ENCODE measurements at regions not wholly inside any gene's neighbourhood (a gene's known extent, or its start where the extent isn't known, plus 50 kb on each side); places are given as distances from the start of the nearest gene placed in this dataset.
"Not testable (repeated sequence)": the region's sequence is repeated elsewhere in the genome, so short reads cannot be mapped to it uniquely, and the experiment has no call there.

DNA sequence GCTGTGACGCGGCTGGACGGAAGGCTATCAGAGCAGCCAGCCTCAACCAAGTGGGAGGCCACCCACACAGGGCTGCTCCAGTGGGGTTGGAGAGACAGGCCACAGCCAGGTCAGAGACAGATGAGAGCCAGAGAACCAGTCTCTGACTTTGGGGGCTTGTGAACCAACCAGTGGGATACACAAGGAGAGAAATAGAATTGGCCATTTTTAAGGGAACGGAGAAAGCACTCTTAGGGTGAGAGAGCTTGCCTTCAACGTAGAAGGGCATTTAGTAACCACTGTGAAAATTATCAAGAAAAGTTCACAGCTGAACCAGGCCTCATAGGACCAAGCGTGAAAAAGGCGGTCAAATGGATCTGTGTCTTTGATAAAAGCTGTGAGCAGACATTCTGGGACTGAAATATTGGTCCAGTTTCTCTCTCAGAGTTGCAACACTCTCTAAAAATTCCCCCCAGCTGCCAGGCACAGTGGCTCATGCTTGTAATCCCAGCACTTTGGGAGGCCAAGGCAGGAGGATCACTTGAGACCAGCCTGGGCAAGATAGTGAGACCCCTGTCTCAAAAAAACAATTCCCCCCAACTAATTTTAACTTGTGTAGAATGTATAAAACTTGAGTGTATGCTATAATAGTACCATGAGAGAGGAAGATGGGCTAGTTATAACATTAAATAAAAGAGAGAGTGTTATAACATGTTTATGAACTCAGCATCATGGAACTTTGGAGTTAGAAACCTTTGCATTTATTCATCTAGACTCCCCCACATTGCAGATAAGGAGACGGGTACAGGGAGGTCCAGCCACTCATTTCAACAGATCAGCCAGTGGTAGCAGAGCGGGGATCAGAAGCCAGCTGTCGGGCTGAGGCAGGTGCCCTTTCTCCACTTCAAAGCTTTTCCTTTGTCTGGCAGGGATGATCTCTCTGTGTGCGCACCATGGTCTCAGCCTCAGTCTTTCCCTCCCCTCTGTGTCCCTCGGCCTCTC lies 132.2 kb downstream of the NPIPB11 start:
- not testable (repeated sequence) for H3K9me3 Mint-ChIP-seq; H3K36me3 Mint-ChIP-seq; DNase-seq (ENCODE audit: low spot score in 2 of 2); H3K4me3 Mint-ChIP-seq; H3K4me1 Mint-ChIP-seq; H3K27me3 Mint-ChIP-seq
- H3K27ac Mint-ChIP-seq, result peak overlapping the region; percentile 25
- peak; percentile 24 for ATAC-seq (ENCODE audit: low read depth)

DNA sequence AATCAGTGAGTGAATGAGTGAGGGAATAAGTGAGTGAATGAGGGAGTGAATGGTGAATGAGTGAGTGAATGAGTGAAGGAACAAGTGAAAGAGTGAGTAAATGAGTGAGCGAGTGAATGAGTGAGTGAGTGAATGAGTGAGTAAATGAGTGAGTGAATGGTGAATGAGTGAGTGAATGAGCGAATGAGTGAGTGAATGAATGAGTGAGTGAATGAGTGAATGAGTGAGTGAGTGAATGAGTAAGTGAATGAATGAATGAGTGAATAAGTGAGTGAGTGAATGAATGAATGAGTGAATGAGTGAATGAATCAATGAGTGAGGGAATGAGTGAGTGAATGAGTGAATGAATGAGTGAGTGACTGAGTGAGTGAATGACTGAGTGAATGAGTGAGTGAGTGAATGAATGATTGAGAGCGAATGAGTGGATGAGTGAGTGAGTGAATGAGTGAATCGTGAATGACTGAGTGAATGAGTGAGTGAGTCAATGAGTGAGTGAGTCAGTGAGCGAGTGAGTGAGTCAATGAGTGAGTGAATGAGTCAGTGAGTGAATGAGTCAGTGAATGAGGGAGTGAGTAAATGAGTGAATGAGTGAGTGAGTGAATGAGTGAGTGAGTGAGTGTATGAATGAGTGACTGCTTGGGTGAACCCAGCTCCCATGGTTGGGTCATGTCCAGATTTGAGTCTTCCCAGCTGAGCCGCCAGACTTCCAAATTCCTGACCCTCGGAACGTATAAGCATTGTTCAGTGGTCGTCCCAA lies 133.0 kb downstream of the NPIPB11 start:
- H3K27me3 Mint-ChIP-seq; H3K9me3 Mint-ChIP-seq; H3K4me1 Mint-ChIP-seq; H3K36me3 Mint-ChIP-seq; H3K27ac Mint-ChIP-seq; DNase-seq (ENCODE audit: low spot score in 2 of 2); H3K4me3 Mint-ChIP-seq: not testable (repeated sequence)
- peak; percentile 21 for ATAC-seq (ENCODE audit: low read depth)

DNA sequence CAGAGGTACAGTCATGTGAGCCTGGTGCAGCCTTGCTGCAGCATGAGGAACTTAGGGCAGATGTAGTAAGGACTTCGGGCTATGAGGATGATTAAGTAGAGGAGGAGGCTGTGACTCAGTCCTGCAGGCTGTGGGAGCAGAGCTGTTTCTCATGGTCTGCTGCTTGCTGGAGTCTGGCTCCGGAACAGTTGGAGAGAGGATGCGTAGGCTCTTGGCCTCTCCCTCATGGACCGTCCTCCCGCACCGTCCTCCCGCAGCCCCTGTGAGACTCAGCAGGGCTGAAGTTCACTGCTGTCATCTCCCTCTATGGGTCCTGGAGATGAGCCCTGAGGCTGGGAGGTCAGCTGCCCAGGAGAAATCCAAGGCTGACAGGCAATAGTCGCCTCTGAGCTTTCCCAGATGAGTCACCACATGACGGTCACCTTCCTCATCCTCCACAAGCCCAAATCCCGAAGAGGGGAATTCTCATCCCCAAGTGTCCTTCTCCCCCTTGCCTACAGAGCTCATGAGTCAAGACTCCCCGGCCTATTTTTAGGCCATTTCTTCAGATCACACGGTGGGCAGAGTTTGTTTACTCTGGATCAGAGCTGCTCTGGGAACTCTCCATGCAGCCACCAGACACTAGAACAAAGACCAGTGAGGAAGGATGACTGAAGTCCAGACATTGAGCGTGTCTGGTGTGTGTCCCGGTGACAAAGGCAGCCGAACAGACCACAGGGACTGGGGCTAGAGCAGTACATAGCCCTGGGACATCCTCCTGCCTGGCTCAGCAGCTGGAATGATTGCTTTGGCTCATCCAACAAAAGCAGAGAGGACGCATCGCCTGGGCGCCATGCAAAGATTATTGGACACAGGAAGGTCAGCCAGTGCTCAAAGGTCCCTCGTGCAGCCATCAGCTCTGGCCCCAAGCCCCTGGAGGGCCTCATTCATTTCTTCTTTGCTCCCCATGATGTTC lies 134.5 kb downstream of the NPIPB11 start:
- H3K4me3 Mint-ChIP-seq; H3K27ac Mint-ChIP-seq; H3K27me3 Mint-ChIP-seq; H3K9me3 Mint-ChIP-seq; DNase-seq (ENCODE audit: low spot score in 2 of 2); ATAC-seq (ENCODE audit: low read depth); H3K36me3 Mint-ChIP-seq; H3K4me1 Mint-ChIP-seq: not testable (repeated sequence)

DNA sequence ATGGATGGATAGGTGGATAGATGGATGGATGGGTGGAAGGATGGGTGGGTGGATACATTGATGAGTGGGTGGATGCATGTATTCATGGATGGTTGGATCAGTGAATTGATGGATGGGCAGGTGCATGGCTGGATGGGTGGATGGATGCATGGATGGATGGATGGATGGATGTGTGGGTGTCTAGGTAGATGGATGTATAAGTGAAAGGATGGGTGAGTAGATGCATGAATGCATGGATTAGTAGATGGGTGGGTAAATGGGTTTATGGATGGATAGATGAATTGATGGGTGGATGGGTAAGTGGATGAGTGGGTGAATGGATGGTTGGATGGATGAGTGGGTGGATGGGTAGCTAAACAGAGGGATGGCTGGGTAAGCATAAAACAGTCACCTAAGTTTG lies 135.6 kb downstream of the NPIPB11 start:
- H3K27ac Mint-ChIP-seq; H3K36me3 Mint-ChIP-seq; ATAC-seq (ENCODE audit: low read depth); H3K27me3 Mint-ChIP-seq; DNase-seq (ENCODE audit: low spot score in 2 of 2); H3K4me1 Mint-ChIP-seq; H3K9me3 Mint-ChIP-seq; H3K4me3 Mint-ChIP-seq: not testable (repeated sequence)

DNA sequence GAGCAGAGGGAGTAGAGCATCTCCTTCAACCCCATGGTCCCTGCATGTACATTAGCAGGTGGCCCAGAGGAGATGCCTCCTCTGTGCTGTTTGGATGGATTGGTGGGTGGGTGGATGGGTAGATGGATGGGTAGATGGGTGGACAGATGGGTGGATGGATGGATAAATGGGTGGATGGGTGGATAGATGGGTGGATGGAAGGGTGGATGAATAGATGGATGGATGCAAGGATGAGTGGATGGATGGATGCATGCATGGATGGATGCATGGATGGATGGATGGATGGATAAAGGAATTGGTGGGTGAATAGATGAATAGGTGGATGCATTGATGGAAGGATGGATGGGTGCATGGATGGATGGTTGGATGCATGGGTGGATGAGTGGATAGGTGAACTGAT lies 136.5 kb downstream of the NPIPB11 start:
- not testable (repeated sequence) for H3K27me3 Mint-ChIP-seq; DNase-seq (ENCODE audit: low spot score in 2 of 2); H3K4me3 Mint-ChIP-seq; H3K27ac Mint-ChIP-seq; H3K36me3 Mint-ChIP-seq; H3K4me1 Mint-ChIP-seq; ATAC-seq (ENCODE audit: low read depth); H3K9me3 Mint-ChIP-seq

DNA sequence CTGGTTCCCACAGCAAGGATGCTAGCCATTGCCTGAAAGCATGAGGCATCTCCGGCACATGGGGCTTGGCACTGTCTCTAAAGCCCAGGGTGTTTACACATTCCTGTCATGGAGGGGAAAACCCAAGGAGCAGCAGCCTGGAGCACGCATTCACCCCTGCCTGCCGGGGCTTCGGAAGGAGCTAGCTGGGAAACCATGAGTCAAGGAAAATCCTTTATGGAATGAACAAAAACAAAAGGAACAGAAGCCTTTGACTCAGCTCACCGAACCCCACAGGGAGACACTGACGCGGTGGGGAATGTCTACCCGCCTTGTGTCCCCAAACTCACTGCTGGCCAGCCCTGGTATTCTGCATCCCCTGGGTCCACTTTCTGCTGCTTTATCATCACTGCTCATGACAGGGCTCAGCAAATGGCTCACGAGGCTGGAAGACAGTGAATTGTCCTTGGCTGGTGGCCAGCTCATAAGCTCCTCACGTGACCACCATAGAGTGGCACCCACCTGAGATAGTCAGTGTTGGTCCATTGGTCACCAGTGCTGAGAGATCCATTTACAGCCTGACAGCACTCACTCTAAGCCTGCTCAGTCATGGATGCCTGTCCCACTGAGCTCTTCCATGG lies 137.2 kb downstream of the NPIPB11 start:
- not testable (repeated sequence) for H3K36me3 Mint-ChIP-seq; H3K27me3 Mint-ChIP-seq; DNase-seq (ENCODE audit: low spot score in 2 of 2); H3K9me3 Mint-ChIP-seq; H3K4me1 Mint-ChIP-seq; H3K27ac Mint-ChIP-seq; H3K4me3 Mint-ChIP-seq; ATAC-seq (ENCODE audit: low read depth)

DNA sequence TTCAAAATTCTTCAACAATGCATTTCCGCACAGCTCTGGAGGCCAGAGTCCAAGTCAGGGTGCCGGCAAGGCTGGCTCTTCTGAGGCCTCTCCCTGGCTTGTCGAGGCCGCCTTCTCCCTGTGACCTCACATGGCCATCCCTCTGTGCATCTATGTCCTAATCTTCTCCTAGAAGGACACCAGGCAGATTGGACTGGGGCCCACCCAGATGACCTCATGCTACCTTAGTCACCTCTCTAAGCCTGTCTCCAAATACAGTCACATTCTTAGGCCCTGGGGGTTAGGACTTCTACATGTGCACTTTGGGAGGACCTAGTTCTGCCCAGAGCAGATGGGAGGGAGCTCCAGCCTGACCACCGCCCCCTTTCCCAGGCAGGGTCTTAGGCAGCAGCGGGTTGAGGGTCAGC lies 137.7 kb downstream of the NPIPB11 start:
- DNase-seq (ENCODE audit: low spot score in 2 of 2); H3K4me1 Mint-ChIP-seq; H3K9me3 Mint-ChIP-seq; ATAC-seq (ENCODE audit: low read depth); H3K4me3 Mint-ChIP-seq; H3K27ac Mint-ChIP-seq; H3K36me3 Mint-ChIP-seq; H3K27me3 Mint-ChIP-seq: not testable (repeated sequence)

DNA sequence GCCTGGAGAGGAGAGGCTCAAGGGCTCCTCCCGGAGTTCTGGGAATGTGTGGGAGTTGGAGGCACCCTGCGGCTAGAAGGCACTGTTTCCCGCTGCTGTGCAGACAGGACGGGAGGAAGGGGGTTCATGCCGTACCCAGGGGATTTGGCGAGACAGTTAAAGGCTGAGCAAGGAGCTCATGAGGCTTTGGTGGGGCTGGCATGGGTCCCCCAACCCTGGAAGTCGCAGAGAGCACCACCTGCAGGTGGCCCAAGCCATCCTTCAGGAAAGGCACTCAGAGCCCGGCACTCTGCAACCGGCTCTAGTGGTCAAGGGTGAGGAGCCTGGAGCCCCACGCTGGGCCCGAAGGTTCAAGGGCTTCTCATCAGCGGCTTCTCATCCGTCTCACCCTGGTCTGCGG lies 138.2 kb downstream of the NPIPB11 start:
- not testable (repeated sequence) for ATAC-seq (ENCODE audit: low read depth); H3K9me3 Mint-ChIP-seq; DNase-seq (ENCODE audit: low spot score in 2 of 2); H3K4me3 Mint-ChIP-seq; H3K27ac Mint-ChIP-seq; H3K27me3 Mint-ChIP-seq; H3K36me3 Mint-ChIP-seq; H3K4me1 Mint-ChIP-seq

DNA sequence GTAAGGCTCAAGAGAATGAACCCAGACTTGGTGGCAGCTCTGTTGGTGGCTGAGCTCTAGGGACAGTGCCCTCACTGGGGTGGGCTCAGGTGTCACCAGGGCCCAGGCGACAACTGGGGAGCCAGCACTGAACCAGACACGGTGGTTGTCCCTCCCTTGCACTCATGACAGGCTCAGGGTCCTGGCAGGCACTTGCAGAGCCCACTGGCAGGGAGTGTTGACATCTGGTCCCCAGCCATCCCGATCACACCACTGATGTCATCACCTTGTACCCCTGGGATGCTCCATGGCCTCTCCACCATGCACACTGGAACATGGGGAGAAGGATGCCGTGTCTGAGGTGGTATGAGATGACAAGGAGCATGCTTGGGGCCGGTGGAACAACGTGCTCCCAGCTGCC lies 138.6 kb downstream of the NPIPB11 start:
- not testable (repeated sequence) for DNase-seq (ENCODE audit: low spot score in 2 of 2); H3K9me3 Mint-ChIP-seq; H3K27ac Mint-ChIP-seq; ATAC-seq (ENCODE audit: low read depth); H3K4me1 Mint-ChIP-seq; H3K27me3 Mint-ChIP-seq; H3K4me3 Mint-ChIP-seq; H3K36me3 Mint-ChIP-seq

DNA sequence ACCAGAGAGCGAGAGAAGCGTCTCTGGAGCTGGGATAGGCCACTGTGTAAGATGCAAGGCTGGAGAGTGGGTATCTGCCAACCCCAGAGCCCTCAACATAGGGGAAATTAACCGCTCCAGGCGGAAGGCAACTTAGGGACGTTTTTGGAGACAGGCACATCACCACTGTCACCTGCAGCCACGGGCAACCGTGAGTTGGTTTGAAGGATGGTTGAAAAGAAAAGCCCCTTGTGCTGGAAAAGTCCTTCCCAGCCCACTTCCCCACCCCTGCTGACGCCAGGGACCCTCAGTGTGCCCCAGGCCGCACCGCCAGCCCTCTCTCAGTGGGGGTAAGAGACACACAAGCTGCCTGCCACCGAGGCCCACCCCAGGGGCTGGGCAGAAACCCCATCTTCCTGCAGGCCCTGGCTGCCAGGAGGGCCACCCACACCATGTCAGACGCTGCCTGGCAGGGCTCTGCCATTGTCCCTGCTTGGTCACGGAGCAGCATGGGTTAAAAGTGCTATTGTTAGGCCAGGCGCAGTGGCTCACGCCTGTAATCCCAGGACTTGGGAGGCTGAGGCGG lies 139.4 kb downstream of the NPIPB11 start:
- not testable (repeated sequence) for H3K27ac Mint-ChIP-seq; DNase-seq (ENCODE audit: low spot score in 2 of 2); H3K9me3 Mint-ChIP-seq; H3K36me3 Mint-ChIP-seq; ATAC-seq (ENCODE audit: low read depth); H3K4me3 Mint-ChIP-seq; H3K27me3 Mint-ChIP-seq; H3K4me1 Mint-ChIP-seq

DNA sequence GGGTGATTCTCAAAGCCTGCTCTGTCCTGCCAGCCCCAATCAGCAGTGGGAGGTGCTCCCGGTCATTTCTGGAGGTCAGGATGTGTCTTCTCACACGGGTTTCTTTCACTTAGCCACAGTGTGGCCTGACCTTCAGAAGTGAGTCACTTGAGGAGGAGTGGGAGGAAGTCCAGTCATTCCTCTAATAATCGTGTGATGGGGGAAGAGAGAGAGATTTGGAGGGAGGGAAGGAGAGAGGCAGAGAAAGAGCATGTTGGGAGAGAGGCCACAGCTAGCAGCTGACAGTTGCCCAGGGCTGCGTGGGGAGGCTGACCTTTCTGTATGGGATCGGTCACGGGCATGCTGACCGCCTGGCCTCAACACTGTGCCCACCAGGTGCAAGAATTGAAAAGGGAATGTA lies 139.9 kb downstream of the NPIPB11 start:
- not testable (repeated sequence) for H3K27ac Mint-ChIP-seq; H3K9me3 Mint-ChIP-seq; H3K27me3 Mint-ChIP-seq; H3K36me3 Mint-ChIP-seq; H3K4me3 Mint-ChIP-seq; H3K4me1 Mint-ChIP-seq; ATAC-seq (ENCODE audit: low read depth); DNase-seq (ENCODE audit: low spot score in 2 of 2)

DNA sequence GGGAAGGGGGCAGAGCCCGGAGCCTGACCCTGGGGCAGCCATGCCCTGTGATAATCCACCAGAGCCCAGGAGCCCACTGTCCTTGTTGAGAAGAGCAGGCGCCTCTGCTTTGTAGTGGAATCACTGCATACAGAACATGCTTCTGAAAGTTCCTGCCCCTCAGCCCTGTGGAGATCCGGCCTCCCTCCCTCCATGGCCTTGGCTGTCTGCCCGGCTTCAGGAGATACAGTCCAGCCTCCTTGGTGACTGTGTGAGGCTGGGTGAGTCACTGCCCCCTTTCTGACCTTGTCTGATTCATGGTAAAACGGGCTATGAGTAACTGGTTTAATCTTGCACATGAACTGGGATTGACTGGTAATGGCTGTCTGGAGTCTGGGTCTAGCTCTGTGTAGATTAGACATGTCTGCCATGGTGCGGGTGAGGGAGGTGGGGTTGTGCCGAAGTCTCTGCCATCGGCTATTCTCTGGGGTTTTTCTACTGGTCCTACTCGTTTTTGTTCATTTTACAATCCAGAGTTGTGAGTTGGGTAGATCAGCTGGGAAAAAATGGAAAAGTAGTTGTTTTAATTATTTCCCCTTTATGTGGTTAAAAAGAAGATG lies 141.2 kb downstream of the NPIPB11 start:
- H3K27ac Mint-ChIP-seq; H3K36me3 Mint-ChIP-seq; H3K4me3 Mint-ChIP-seq; H3K27me3 Mint-ChIP-seq; ATAC-seq (ENCODE audit: low read depth); DNase-seq (ENCODE audit: low spot score in 2 of 2); H3K9me3 Mint-ChIP-seq; H3K4me1 Mint-ChIP-seq: not testable (repeated sequence)

All from memory B cell (primary cell).